GM23338 (cell line): ENCODE measurements at regions not wholly inside any gene's neighbourhood (a gene's known extent, or its start where the extent isn't known, plus 50 kb on each side); places are given as distances from the start of the nearest gene placed in this dataset.

Experiments used
- ATAC-seq: fragments of 200-7000 bp; cut with Tn5 transposase; 3 replicates; pipeline ENCODE4 v1.9.1; 2020
- DNase-seq: peaks from one replicate; pipeline ENCODE4 v3.0.0-alpha.2; 2015; ENCODE audit warnings: low spot score
- H2AFZ ChIP-seq: fragments of 200-600 bp; sonication (generic); 2 replicates; pipeline ENCODE4 v1.8.0; 2016; ENCODE audit warnings: antibody characterized with exemption, mild to moderate bottlenecking, moderate library complexity
- H3F3A ChIP-seq: fragments of 200-600 bp; sonication (generic); replicated peaks from 2 replicates; pipeline ENCODE4 v1.8.0; 2017; ENCODE audit warnings: antibody characterized with exemption, mixed run types, low read depth
- H3K27ac ChIP-seq: fragments of 200-600 bp; sonication (generic); 2 replicates; pipeline ENCODE4 v1.6.1; 2016; ENCODE audit warnings: low read depth
- H3K27me3 ChIP-seq: fragments of 200-600 bp; sonication (generic); 2 replicates; pipeline ENCODE4 v1.8.0; 2016; ENCODE audit warnings: mild to moderate bottlenecking, mixed run types, moderate library complexity; ENCODE audit not compliant: insufficient read depth
- H3K36me3 ChIP-seq: fragments of 200-600 bp; sonication (generic); 2 replicates; pipeline ENCODE4 v1.8.0; 2016; ENCODE audit warnings: mild to moderate bottlenecking; ENCODE audit not compliant: insufficient read depth
- H3K4me1 ChIP-seq: fragments of 200-600 bp; sonication (generic); 2 replicates; pipeline ENCODE4 v1.8.0; 2016; ENCODE audit warnings: mild to moderate bottlenecking, moderate library complexity; ENCODE audit not compliant: insufficient read depth
- H3K4me2 ChIP-seq: fragments of 200-600 bp; sonication (generic); 2 replicates; pipeline ENCODE4 v1.7.1; 2017; ENCODE audit warnings: mixed run types
- H3K4me3 ChIP-seq: fragments of 200-600 bp; sonication (generic); 2 replicates; pipeline ENCODE4 v1.6.1; 2016; ENCODE audit warnings: mixed run types
- H3K79me2 ChIP-seq: fragments of 200-600 bp; sonication (generic); replicated peaks from 2 replicates; pipeline ENCODE4 v1.8.0; 2017; ENCODE audit warnings: mild to moderate bottlenecking; ENCODE audit not compliant: insufficient read depth
- H3K9me2 ChIP-seq: fragments of 200-600 bp; sonication (generic); 2 replicates; pipeline ENCODE4 v1.8.0; 2017; ENCODE audit not compliant: insufficient read depth
- H4K20me1 ChIP-seq: fragments of 200-600 bp; sonication (generic); replicated peaks from 2 replicates; pipeline ENCODE4 v1.8.0; 2017; ENCODE audit warnings: mild to moderate bottlenecking; ENCODE audit not compliant: insufficient read depth
- H3K27ac Mint-ChIP-seq: 2 replicates; pipeline ENCODE4 v1.8.0; 2020; ENCODE audit warnings: inconsistent platforms, mild to moderate bottlenecking, moderate library complexity, mixed read lengths
- H3K27me3 Mint-ChIP-seq: 3 replicates; pipeline ENCODE4 v1.8.0; 2022; ENCODE audit warnings: low read depth, mild to moderate bottlenecking, moderate library complexity, mixed read lengths, inconsistent platforms; ENCODE audit not compliant: insufficient read depth, poor library complexity
- H3K36me3 Mint-ChIP-seq: 3 replicates; pipeline ENCODE4 v1.8.0; 2021; ENCODE audit warnings: low read depth, mild to moderate bottlenecking, inconsistent platforms, moderate library complexity, mixed read lengths
- H3K4me1 Mint-ChIP-seq: 3 replicates; pipeline ENCODE4 v1.8.0; 2020; ENCODE audit warnings: mild to moderate bottlenecking, inconsistent platforms, mixed read lengths
- H3K4me3 Mint-ChIP-seq: 3 replicates; pipeline ENCODE4 v1.8.0; 2021; ENCODE audit warnings: moderate library complexity, mild to moderate bottlenecking, inconsistent platforms, mixed read lengths
- H3K9me3 Mint-ChIP-seq: 3 replicates; pipeline ENCODE4 v1.8.0; 2020; ENCODE audit warnings: moderate library complexity, mild to moderate bottlenecking, inconsistent platforms, mixed read lengths
- CREB1 ChIP-seq: fragments of 250-450 bp; sonication (Bioruptor Pico); IDR thresholded peaks from 2 replicates; pipeline ENCODE4 v1.5.0; 2020; ENCODE audit warnings: low read depth, mild to moderate bottlenecking, moderate library complexity
- CTCF ChIP-seq, 2 experiments: fragments of 200-600 bp in 1 of 2; sonication (generic) in 1 of 2; conservative IDR thresholded peaks; 2 replicates each; pipeline versions ENCODE4 v1.5.1 to v1.6.1; 2016 to 2017; ENCODE audit warnings: antibody characterized with exemption in 2 of 2, low read depth in 2 of 2, mild to moderate bottlenecking in 2 of 2, moderate library complexity in 1 of 2
- ETS1 ChIP-seq: IDR thresholded peaks from 2 replicates; pipeline ENCODE4 v1.6.1; 2016; ENCODE audit warnings: antibody characterized with exemption
- JUNB ChIP-seq: IDR thresholded peaks from one replicate; pipeline ENCODE4 v1.6.1; 2016; ENCODE audit warnings: antibody characterized with exemption; ENCODE audit not compliant: unreplicated experiment
- NANOG ChIP-seq: IDR thresholded peaks from 2 replicates; pipeline ENCODE4 v1.6.1; 2016; ENCODE audit warnings: antibody characterized with exemption, borderline replicate concordance
- POLR2AphosphoS5 ChIP-seq: IDR thresholded peaks from 2 replicates; pipeline ENCODE4 v1.6.1; 2016; ENCODE audit warnings: antibody characterized with exemption, low read depth
- REST ChIP-seq: IDR thresholded peaks from one replicate; pipeline ENCODE4 v1.6.1; 2018; ENCODE audit warnings: antibody characterized with exemption; ENCODE audit not compliant: unreplicated experiment
- STAT1 ChIP-seq: IDR thresholded peaks from one replicate; pipeline ENCODE4 v1.6.1; 2016; ENCODE audit warnings: antibody characterized with exemption; ENCODE audit not compliant: unreplicated experiment
- ZNF114 ChIP-seq: fragments of 250-450 bp; sonication (Bioruptor Pico); IDR thresholded peaks from 2 replicates; pipeline ENCODE4 v1.5.0; 2020; ENCODE audit warnings: mild to moderate bottlenecking, moderate library complexity
- ZNF331 ChIP-seq: fragments of 250-450 bp; sonication (Bioruptor Pico); IDR thresholded peaks from 2 replicates; pipeline ENCODE4 v1.5.0; 2020; ENCODE audit warnings: low read depth, mild to moderate bottlenecking, moderate library complexity

GRCh38 chr15:34648294-34648631 is 64.8 kb upstream of the GOLGA8B start:
- no peaks in the 10 kb centered on the region for H3K9me3 Mint-ChIP-seq

More at GRCh38 chr15:34648294-34648631, 64.8 kb upstream of the GOLGA8B start:
- no peaks in the 10 kb centered on the region for H3K9me2 ChIP-seq
- H2AFZ ChIP-seq = peak overlapping the region; percentile 43
- H3K27me3 ChIP-seq = no peaks in the 10 kb centered on the region
- ATAC-seq (no peak), DNase-seq (no peak)
- H3K27me3 Mint-ChIP-seq = peaks cover 1% of the 10 kb centered on the region
- TF ChIP-seq JUNB (no peak), ZNF331 (CRISPR knock-in tag) (no peak), NANOG (no peak), CTCF (conservative IDR thresholded peaks at IDR 0.05; ENCODE audit: low read depth in 2 of 2) (no peak), ETS1 (no peak), CREB1 (CRISPR knock-in tag) (no peak), ZNF114 (CRISPR knock-in tag) (no peak), REST (no peak), STAT1 (no peak), POLR2AphosphoS5 (no peak)
- H3K79me2 ChIP-seq = no peaks in the 10 kb centered on the region
- no peak overlapping the region for H3K27ac ChIP-seq
- H3K4me3 ChIP-seq = no peak overlapping the region
- H3K4me1 ChIP-seq = peaks cover 8% of the 10 kb centered on the region
- no peaks in the 10 kb centered on the region for H3K36me3 ChIP-seq
- H3K36me3 Mint-ChIP-seq = no peaks in the 10 kb centered on the region
- H4K20me1 ChIP-seq = no peaks in the 10 kb centered on the region
- no peak overlapping the region; the same call in 1 of the 2 replicates for H3K4me2 ChIP-seq
- H3K4me1 Mint-ChIP-seq = peaks cover 7% of the 10 kb centered on the region; the same call in 2 of the 3 replicates
- H3K4me3 Mint-ChIP-seq = no peak overlapping the region
- no peaks in the 10 kb centered on the region for H3F3A ChIP-seq
- H3K27ac Mint-ChIP-seq = peak overlapping the region; percentile 68; the same call in 1 of the 2 replicates
